K562 (cell line): ENCODE measurements at regions not wholly inside any gene's neighbourhood (a gene's known extent, or its start where the extent isn't known, plus 50 kb on each side); places are given as distances from the start of the nearest gene placed in this dataset.

Experiments
- ATAC-seq: fragments of 200-7000 bp; cut with Tn5 transposase; 3 replicates; pipeline ENCODE4 v1.9.1; 2020; ENCODE audit warnings: moderate library complexity
- BruUV-seq: library from RNA; stranded (reverse); fragments of 400-500 nt; replicated peaks from 2 replicates; lab custom pipeline; 2021; lab: Mats Ljungman, UMichigan
- CTCF ChIA-PET: fragments of 300-600 bp; formaldehyde crosslinking; extraction: SDS; loops from one replicate; lab custom pipeline; 2021; ENCODE audit warnings: low intra/inter-chr PET ratio; lab: Yijun Ruan, JAX
- POLR2A ChIA-PET: fragments of 300-600, 350-650 bp; sonication (Branson Sonifier 250); formaldehyde crosslinking; extraction: SDS; loops from one replicate; lab custom pipeline; 2021; ENCODE audit warnings: antibody characterized with exemption, inconsistent platforms; lab: Yijun Ruan, JAX
- DNase-seq, 4 experiments: peaks; one replicate each; pipeline versions ENCODE4 v3.0.0 to v3.0.0-alpha.2; 2011 to 2018; ENCODE audit warnings: low spot score in 3 of 4, mixed read lengths in 3 of 4; ENCODE audit errors: extremely low read depth in 1 of 4
- FAIRE-seq: peaks from 2 replicates; lab custom pipeline; 2011; peaks lifted over from hg19 to GRCh38; lab: Jason Lieb, UNC
- H2AFZ ChIP-seq: 2 replicates; pipeline ENCODE4 v1.6.0; 2011; ENCODE audit warnings: low read depth, low read length, control low read depth, inconsistent platforms
- H3K27ac ChIP-seq: fragments of 200-600 bp; 3 replicates; pipeline ENCODE4 v1.8.0; 2011; ENCODE audit warnings: low read depth, mild to moderate bottlenecking, control low read depth, inconsistent platforms, low read length, moderate library complexity, mixed read lengths; ENCODE audit errors: extremely low read depth
- H3K27me3 ChIP-seq, 2 experiments: fragments of 300-600 bp in 1 of 2; 2 replicates in 1 of 2; 3 replicates in 1 of 2; pipeline versions ENCODE4 v1.6.0 to v1.8.0; 2011; ENCODE audit warnings: inconsistent platforms in 2 of 2, low read length in 2 of 2, mild to moderate bottlenecking in 1 of 2, mixed read lengths in 1 of 2, moderate library complexity in 1 of 2; ENCODE audit not compliant: control insufficient read depth in 2 of 2, insufficient read depth in 2 of 2
- H3K36me3 ChIP-seq: fragments of 300-600 bp; 3 replicates; pipeline ENCODE4 v1.8.0; 2011; ENCODE audit warnings: mild to moderate bottlenecking, low read length, inconsistent platforms; ENCODE audit not compliant: control insufficient read depth, insufficient read depth
- H3K4me1 ChIP-seq, 2 experiments: fragments of 200-600 bp in 1 of 2; replicated peaks in 1 of 2; 2 replicates in 1 of 2; 3 replicates in 1 of 2; pipeline versions ENCODE4 v1.5.1 to v1.8.0; 2011; ENCODE audit warnings: inconsistent platforms in 2 of 2, low read length in 2 of 2, mild to moderate bottlenecking in 1 of 2, mixed read lengths in 1 of 2, moderate library complexity in 1 of 2; ENCODE audit not compliant: control insufficient read depth in 2 of 2, insufficient read depth in 2 of 2
- H3K4me2 ChIP-seq: 2 replicates; pipeline ENCODE4 v1.6.1; 2011; ENCODE audit warnings: low read length, control low read depth, inconsistent platforms, mixed read lengths; ENCODE audit not compliant: insufficient read depth
- H3K4me3 ChIP-seq: fragments of 200-600 bp; sonication (generic), shearing (Covaris generic); 2 replicates; pipeline ENCODE4 v1.5.1; 2016; ENCODE audit warnings: control low read depth, inconsistent platforms
- H3K79me2 ChIP-seq: fragments of 200-600 bp; 3 replicates; pipeline ENCODE4 v1.8.0; 2011; ENCODE audit warnings: low read length, inconsistent platforms; ENCODE audit not compliant: control insufficient read depth, insufficient read depth
- H3K9ac ChIP-seq, 2 experiments: 2 replicates each; pipeline versions ENCODE4 v1.6.0 to v1.6.1; 2011; ENCODE audit warnings: low read depth in 2 of 2, low read length in 2 of 2, control low read depth in 1 of 2, inconsistent platforms in 1 of 2, mild to moderate bottlenecking in 1 of 2, mixed read lengths in 1 of 2; ENCODE audit not compliant: insufficient read depth in 1 of 2
- H3K9me1 ChIP-seq: one replicate; pipeline ENCODE4 v1.6.0; 2011; ENCODE audit warnings: inconsistent platforms, mild to moderate bottlenecking, low read length, moderate library complexity; ENCODE audit not compliant: control insufficient read depth, insufficient read depth
- H3K9me3 ChIP-seq: replicated peaks from 2 replicates; pipeline ENCODE4 v1.5.1; 2011; ENCODE audit warnings: low read depth, low read length, inconsistent platforms; ENCODE audit not compliant: control insufficient read depth, insufficient read depth
- H4K20me1 ChIP-seq: replicated peaks from 2 replicates; pipeline ENCODE4 v1.6.1; 2011; ENCODE audit warnings: low read length, inconsistent platforms, mixed read lengths; ENCODE audit not compliant: control insufficient read depth, insufficient read depth
- COPS2 ChIP-seq: fragments of 450-650 bp; conservative IDR thresholded peaks from 2 replicates; pipeline ENCODE4 v1.6.1; 2016; ENCODE audit warnings: mild to moderate bottlenecking, moderate library complexity
- ELF2 ChIP-seq: fragments of 250-450 bp; sonication (Bioruptor Pico); IDR thresholded peaks from 2 replicates; pipeline ENCODE4 v1.5.0; 2021; ENCODE audit warnings: mild to moderate bottlenecking
- IFI16 ChIP-seq: fragments of 250-450 bp; sonication (Bioruptor Pico); IDR thresholded peaks from 2 replicates; pipeline ENCODE4 v2.1.2; 2022; ENCODE audit warnings: mild to moderate bottlenecking, inconsistent platforms
- ILK ChIP-seq: fragments of 450-650 bp; IDR thresholded peaks from 2 replicates; pipeline ENCODE4 v1.6.1; 2016; ENCODE audit warnings: missing genetic modification characterization, low read depth, mild to moderate bottlenecking, missing compliant biosample characterization, moderate library complexity, borderline replicate concordance
- KHSRP ChIP-seq: fragments of 450-650 bp; IDR thresholded peaks from 2 replicates; pipeline ENCODE4 v1.6.1; 2017
- RBM15 ChIP-seq: fragments of 200-400 bp; formaldehyde crosslinking; IDR thresholded peaks from 2 replicates; pipeline ENCODE4 v1.6.1; 2018; ENCODE audit warnings: mild to moderate bottlenecking, low read length, moderate library complexity; ENCODE audit not compliant: insufficient read depth
- RBM22 ChIP-seq: fragments of 200-400 bp; formaldehyde crosslinking; IDR thresholded peaks from 2 replicates; pipeline ENCODE4 v1.6.1; 2018; ENCODE audit warnings: low read length, low read depth; ENCODE audit not compliant: poor library complexity, severe bottlenecking
- TARDBP ChIP-seq: fragments of 450-650 bp; IDR thresholded peaks from 2 replicates; pipeline ENCODE4 v1.6.1; 2016
- XRCC4 ChIP-seq: IDR thresholded peaks from one replicate; pipeline ENCODE4 v1.6.1; 2011; ENCODE audit not compliant: insufficient read depth, insufficient read length; ENCODE audit errors: extremely low read depth
- in situ Hi-C: fragments of 300-500 bp; cut with MboI; formaldehyde crosslinking; loops from 4 replicates; pipeline ENCODE4 v1.15.0; 2018; ENCODE audit warnings: inconsistent platforms, mixed read lengths
- intact Hi-C: fragments of 100-400 bp; cut with micrococcal nuclease; formaldehyde crosslinking; loops from 2 replicates; pipeline ENCODE4 v1.14.2; 2022
- TF ChIP-seq, protein P1 (sequence below): fragments of 450-650 bp; IDR thresholded peaks from 2 replicates; pipeline ENCODE4 v1.6.1; 2016; ENCODE audit warnings: low read depth, mild to moderate bottlenecking, moderate library complexity
- TF ChIP-seq, protein P2 (sequence below), 2 experiments: fragments of 450-650 bp; conservative IDR thresholded peaks; 2 replicates each; pipeline ENCODE4 v1.6.1; 2017; ENCODE audit warnings: mild to moderate bottlenecking in 2 of 2, moderate library complexity in 2 of 2
- TF ChIP-seq, protein P3 (sequence below): sonication (generic); formaldehyde crosslinking; IDR thresholded peaks from 2 replicates; pipeline ENCODE4 v1.8.0; 2022; ENCODE audit warnings: mild to moderate bottlenecking, missing genetic modification reagents

DNA sequence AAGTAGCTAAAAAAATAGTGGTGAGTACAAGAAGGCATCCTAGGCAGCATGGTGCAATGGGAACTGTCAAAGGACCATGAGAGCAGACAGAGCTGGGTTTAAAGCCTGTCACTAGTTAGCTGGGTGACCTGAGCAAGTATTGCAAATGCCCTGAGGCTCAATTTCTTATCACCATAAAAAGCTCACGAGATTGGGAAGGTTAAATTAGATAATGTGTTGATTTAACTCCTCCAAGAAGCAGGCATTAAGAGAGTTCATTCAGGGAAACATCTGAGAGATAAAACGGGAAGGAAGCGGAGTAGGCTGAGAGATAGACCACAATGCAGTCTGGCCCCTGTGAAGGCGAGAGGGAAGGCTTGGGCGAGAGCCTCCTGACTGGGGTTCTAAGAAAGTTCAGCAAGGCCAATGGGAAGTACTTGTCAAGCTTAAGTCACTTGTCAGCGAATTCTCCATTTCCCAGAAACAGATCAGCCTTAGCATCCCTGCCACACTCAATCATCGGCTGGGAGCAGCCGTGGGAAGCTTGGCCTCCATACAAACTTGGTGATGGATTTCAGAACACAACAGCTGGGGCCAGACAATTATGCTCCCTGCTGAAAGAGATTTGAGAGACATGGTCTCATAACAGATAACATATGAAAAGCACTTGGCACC lies 105.5 kb downstream of the POU4F1 start (continued):
- TF ChIP-seq, protein P1, sequence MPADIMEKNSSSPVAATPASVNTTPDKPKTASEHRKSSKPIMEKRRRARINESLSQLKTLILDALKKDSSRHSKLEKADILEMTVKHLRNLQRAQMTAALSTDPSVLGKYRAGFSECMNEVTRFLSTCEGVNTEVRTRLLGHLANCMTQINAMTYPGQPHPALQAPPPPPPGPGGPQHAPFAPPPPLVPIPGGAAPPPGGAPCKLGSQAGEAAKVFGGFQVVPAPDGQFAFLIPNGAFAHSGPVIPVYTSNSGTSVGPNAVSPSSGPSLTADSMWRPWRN, result no peak

DNA sequence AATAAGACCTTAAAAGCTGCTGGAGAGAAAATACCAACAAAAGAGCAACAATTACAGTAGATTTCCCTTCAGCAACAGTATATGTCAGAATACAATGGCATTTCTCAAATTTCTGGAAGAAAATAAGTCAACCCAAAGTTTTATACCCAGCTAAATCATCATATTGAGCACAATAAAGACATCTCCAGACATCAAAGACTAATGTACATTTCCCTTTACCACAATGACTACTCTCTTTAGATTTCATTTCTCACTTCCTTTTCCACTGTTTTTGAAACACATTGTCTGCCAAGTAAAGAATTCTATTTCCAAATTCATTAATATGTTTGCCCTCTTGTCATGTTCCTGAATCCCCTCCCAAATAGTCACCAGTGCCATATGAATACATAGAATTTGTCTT lies 111.4 kb downstream of the POU4F1 start:
- no TSS peak for BruUV-seq
- DNase-seq (no peak), FAIRE-seq (no peak), ATAC-seq (no peak)
- in situ Hi-C loops (no loop called here), intact Hi-C loops (loop anchor here (1.0 kb wide), 1 partner anchor 14 kb away; no protein-coding TSS in a partner anchor)
- ChIA-PET POLR2A (no interaction called here), CTCF (no interaction called here)
- Histone ChIP-seq H2AFZ (no peak overlapping the region), H3K9me3 (no peaks in the 10 kb centered on the region), H3K4me1 (no peaks in the 10 kb centered on the region), H3K4me2 (no peak overlapping the region), H3K27me3 (no peaks in the 10 kb centered on the region), H3K9me1 (no peaks in the 10 kb centered on the region), H3K4me3 (no peak overlapping the region), H4K20me1 (no peaks in the 10 kb centered on the region), H3K79me2 (no peaks in the 10 kb centered on the region), H3K36me3 (no peaks in the 10 kb centered on the region), H3K27ac (no peak overlapping the region), H3K9ac (no peak overlapping the region)
- TF ChIP-seq KHSRP (no peak), XRCC4 (no peak), TARDBP (no peak), RBM15 (no peak), RBM22 (no peak), ELF2 (CRISPR knock-in tag) (no peak), IFI16 (CRISPR knock-in tag) (no peak), COPS2 (no peak), ILK (tag) (no peak)
- TF ChIP-seq, protein P2, sequence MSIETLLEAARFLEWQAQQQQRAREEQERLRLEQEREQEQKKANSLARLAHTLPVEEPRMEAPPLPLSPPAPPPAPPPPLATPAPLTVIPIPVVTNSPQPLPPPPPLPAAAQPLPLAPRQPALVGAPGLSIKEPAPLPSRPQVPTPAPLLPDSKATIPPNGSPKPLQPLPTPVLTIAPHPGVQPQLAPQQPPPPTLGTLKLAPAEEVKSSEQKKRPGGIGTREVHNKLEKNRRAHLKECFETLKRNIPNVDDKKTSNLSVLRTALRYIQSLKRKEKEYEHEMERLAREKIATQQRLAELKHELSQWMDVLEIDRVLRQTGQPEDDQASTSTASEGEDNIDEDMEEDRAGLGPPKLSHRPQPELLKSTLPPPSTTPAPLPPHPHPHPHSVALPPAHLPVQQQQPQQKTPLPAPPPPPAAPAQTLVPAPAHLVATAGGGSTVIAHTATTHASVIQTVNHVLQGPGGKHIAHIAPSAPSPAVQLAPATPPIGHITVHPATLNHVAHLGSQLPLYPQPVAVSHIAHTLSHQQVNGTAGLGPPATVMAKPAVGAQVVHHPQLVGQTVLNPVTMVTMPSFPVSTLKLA (conservative IDR thresholded peaks at IDR 0.05), result no peak
- TF ChIP-seq, protein P3, sequence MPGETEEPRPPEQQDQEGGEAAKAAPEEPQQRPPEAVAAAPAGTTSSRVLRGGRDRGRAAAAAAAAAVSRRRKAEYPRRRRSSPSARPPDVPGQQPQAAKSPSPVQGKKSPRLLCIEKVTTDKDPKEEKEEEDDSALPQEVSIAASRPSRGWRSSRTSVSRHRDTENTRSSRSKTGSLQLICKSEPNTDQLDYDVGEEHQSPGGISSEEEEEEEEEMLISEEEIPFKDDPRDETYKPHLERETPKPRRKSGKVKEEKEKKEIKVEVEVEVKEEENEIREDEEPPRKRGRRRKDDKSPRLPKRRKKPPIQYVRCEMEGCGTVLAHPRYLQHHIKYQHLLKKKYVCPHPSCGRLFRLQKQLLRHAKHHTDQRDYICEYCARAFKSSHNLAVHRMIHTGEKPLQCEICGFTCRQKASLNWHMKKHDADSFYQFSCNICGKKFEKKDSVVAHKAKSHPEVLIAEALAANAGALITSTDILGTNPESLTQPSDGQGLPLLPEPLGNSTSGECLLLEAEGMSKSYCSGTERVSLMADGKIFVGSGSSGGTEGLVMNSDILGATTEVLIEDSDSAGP (CRISPR knock-in tag), result no peak
